ENCODE measurements at regions not wholly inside any gene's neighbourhood (a gene's known extent, or its start where the extent isn't known, plus 50 kb on each side); places are given as distances from the start of the nearest gene placed in this dataset.
"Not testable (repeated sequence)": the region's sequence is repeated elsewhere in the genome, so short reads cannot be mapped to it uniquely, and the experiment has no call there.

- DNase-seq = no peak
Measured at GRCh38 chr6:150775415-150776203, 89.9 kb upstream of the MTHFD1L start.

DNA sequence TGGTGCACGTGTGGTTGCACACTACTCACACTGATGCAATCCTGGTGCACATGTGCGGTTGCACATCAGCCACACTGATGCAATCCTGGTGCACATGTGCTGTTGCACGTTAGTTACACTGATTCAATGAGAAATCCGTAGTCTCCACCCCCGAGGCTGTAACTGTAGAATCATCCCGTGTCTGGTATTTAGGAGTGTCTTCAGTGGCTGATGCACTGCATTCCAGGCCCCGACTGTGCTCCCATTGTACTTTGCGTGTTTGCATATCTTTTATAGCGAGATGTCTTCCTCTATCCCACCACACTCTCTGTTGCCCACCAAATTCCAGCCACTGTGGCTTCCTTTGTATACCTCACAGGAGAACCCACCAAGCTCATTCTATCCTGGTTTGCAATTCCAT, 87.8 kb upstream of the MTHFD1L start:
- no peak for DNase-seq

DNA sequence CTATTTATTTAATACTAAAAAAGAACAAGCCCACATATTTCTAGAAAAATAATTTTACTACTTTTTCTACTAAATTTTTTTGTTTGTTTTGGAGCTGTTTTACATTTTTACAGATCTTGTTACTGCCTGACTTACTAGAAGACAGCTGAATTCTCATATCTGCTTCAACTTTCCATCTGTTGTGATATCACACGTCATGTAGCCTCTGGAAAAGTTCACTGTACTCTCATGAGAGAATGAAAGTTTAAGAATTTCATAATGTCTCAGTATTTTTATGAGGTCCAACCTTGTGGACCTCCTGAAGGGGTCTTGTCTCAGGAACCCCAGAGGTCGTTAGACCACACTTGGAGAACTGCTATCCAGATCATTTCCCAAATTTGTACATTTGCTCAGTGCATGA, 81.7 kb upstream of the MTHFD1L start:
- DNase-seq = no peak

- DNase-seq = no peak
Measured at GRCh38 chr6:150787429-150787828, 78.1 kb upstream of the MTHFD1L start.

DNA sequence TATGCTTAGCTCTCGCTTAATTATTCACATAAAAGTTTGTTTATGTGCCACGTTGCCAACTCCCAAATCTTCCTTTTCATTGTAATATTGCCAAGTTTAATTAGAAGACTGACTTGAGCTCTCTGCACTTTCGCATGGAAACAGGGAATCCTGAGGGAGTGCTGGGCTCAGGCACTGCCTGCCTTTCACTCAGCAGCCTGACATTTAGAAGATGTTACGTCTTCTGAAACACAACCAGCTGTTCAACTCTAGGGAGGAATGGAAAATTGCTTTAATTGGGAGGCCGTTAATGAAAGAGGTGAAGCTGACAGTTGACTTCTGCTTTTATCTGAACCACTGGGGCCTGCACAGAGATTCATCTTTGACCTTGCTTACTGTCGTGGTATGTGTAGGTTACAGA, 77.4 kb upstream of the MTHFD1L start:
- no peak for DNase-seq

GRCh38 chr6:150789906-150790305, 75.6 kb upstream of the MTHFD1L start:
- not testable (repeated sequence) for DNase-seq

- no peak for DNase-seq
Measured at GRCh38 chr6:150791717-150792116, 73.8 kb upstream of the MTHFD1L start.

- no peak for DNase-seq
Measured at GRCh38 chr6:150797949-150798348, 67.6 kb upstream of the MTHFD1L start.

DNA sequence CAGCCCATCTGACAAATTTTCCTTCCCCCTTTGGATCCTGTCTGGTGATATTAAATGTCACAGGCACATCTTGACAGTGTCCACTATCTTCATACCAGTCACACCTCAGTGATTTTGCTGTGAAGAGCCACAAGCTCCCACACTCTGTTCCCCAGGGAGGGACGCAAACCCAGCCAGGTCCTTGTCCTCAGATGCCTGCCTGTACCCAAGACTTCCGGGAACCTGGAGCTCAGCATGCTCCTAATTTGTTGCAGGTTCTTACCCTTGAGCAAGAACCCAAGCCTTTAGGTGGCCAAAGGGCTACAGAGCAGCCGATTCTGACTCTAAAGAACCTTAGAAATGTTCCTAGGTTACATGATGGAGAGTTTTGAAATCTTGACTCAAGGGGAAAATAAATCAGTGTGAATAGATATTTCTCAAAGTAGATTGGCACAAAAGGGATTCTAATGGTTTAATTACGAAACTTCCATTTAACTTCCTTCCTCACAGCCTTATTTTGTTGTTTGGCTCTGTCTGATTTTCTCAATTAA, 66.2 kb upstream of the MTHFD1L start:
- no peak for DNase-seq

- no peak for DNase-seq
Measured at GRCh38 chr6:150800674-150801314, 64.7 kb upstream of the MTHFD1L start.

DNA sequence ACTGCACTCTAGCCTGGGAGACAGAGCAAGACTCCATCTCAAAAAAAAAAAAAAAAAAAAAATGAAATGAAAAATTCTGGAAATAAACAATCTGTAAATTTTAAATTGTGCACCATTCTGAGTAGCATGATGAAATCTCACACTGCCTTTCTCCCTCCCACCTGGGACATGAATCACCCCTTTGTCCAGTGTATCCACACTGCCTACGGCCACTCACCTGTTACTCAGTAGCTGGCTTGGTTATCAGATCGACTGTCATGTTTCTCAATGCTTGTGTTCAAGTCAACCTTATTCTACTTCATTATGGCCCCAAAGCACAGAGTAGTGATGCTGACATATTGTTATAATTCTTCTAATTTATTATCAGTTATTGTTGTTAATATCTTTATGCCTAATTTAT, 58.7 kb upstream of the MTHFD1L start:
- no peak for DNase-seq

DNA sequence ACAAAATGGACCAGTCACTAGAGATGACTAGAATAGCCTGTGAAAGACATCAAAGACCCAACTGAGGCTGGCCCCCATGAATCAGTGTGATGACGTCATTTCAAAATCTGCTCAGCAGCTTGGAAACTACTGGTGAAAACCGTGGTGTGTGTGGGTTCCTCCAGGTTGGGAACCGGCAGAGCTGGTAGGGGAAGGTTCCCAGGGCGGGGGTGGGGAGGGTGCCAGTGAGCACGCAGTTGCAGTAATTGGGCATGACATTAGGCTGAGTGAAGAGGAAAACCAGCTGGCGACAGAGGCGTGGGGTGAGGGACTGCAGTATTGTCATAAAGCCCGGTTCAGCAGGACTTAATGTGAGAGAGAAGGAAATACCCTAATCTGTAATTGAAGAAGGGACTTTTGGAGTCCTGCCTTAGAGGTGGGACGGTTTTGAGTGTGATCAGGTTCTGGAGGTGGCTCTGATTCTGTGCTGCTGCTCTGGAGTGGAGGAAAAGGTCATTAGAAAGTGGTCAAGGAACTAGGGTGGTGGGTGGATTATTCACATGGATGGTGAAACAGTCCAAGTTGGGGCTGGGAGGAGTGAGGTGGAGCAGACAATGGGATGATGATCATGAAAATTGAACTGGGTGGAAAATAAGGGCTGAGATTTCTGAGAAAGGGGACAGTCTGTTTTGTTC, 52.0 kb upstream of the MTHFD1L start:
- DNase-seq = no peak

GRCh38 chr6:150813993-150814359, 51.5 kb upstream of the MTHFD1L start:
- no peak for DNase-seq
